ENCODE measurements at regions not wholly inside any gene's neighbourhood (a gene's known extent, or its start where the extent isn't known, plus 50 kb on each side); places are given as distances from the start of the nearest gene placed in this dataset.

- Histone ChIP-seq H3K36me3 (ENCODE audit: insufficient read depth, low read length, poor library complexity, severe bottlenecking) (no peaks in the 10 kb centered on the region), H3K27ac (ENCODE audit: low read depth, low read length, poor library complexity, severe bottlenecking) (no peak overlapping the region), H3K27me3 (replicated peaks; ENCODE audit: insufficient read depth, low read depth, low read length, poor library complexity) (no peaks in the 10 kb centered on the region), H3K4me1 (ENCODE audit: insufficient read depth, low read length, poor library complexity, severe bottlenecking) (no peaks in the 10 kb centered on the region), H3K4me3 (ENCODE audit: low read depth, low read length, poor library complexity, severe bottlenecking) (no peak overlapping the region), H3K9me3 (ENCODE audit: low read depth, low read length, poor library complexity, severe bottlenecking) (no peaks in the 10 kb centered on the region)
- TF ChIP-seq, protein P1, sequence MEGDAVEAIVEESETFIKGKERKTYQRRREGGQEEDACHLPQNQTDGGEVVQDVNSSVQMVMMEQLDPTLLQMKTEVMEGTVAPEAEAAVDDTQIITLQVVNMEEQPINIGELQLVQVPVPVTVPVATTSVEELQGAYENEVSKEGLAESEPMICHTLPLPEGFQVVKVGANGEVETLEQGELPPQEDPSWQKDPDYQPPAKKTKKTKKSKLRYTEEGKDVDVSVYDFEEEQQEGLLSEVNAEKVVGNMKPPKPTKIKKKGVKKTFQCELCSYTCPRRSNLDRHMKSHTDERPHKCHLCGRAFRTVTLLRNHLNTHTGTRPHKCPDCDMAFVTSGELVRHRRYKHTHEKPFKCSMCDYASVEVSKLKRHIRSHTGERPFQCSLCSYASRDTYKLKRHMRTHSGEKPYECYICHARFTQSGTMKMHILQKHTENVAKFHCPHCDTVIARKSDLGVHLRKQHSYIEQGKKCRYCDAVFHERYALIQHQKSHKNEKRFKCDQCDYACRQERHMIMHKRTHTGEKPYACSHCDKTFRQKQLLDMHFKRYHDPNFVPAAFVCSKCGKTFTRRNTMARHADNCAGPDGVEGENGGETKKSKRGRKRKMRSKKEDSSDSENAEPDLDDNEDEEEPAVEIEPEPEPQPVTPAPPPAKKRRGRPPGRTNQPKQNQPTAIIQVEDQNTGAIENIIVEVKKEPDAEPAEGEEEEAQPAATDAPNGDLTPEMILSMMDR (conservative IDR thresholded peaks at IDR 0.05; ENCODE audit: low read depth, low read length): no peak
- no peak for TF ChIP-seq EZH2 (IDR thresholded peaks at IDR 0.05; ENCODE audit: borderline replicate concordance, low read depth, low read length, poor library complexity, severe bottlenecking)
- CTCF ChIA-PET: no interaction called here
- intact Hi-C loops (cut with micrococcal nuclease; ENCODE audit: unreplicated experiment): no loop called here
- DNase-seq (ENCODE audit: low spot score): no peak
- BruUV-seq (replicated peaks): no TSS peak
- POLR2A ChIA-PET (ENCODE audit: low non-redundant PET): no interaction called here
Measured at GRCh38 chr12:33313476-33313875, 126.1 kb downstream of the SYT10 start.

- no peak overlapping the region for H3K4me3 ChIP-seq (ENCODE audit: low read depth, low read length, poor library complexity, severe bottlenecking)
- no peaks in the 10 kb centered on the region for H3K27me3 ChIP-seq (replicated peaks; ENCODE audit: insufficient read depth, low read depth, low read length, poor library complexity)
- H3K27ac ChIP-seq (ENCODE audit: low read depth, low read length, poor library complexity, severe bottlenecking): no peak overlapping the region
- BruUV-seq (replicated peaks): no TSS peak
- DNase-seq (ENCODE audit: low spot score): no peak
- H3K36me3 ChIP-seq (ENCODE audit: insufficient read depth, low read length, poor library complexity, severe bottlenecking): no peaks in the 10 kb centered on the region
- CTCF ChIA-PET: no interaction called here
- TF ChIP-seq, protein P1 (conservative IDR thresholded peaks at IDR 0.05; ENCODE audit: low read depth, low read length): no peak
- TF ChIP-seq EZH2 (IDR thresholded peaks at IDR 0.05; ENCODE audit: borderline replicate concordance, low read depth, low read length, poor library complexity, severe bottlenecking): no peak
- no peaks in the 10 kb centered on the region for H3K9me3 ChIP-seq (ENCODE audit: low read depth, low read length, poor library complexity, severe bottlenecking)
- POLR2A ChIA-PET (ENCODE audit: low non-redundant PET): no interaction called here
- intact Hi-C loops (cut with micrococcal nuclease; ENCODE audit: unreplicated experiment): no loop called here
- no peaks in the 10 kb centered on the region for H3K4me1 ChIP-seq (ENCODE audit: insufficient read depth, low read length, poor library complexity, severe bottlenecking)
Measured at GRCh38 chr12:33310471-33310870, 129.1 kb downstream of the SYT10 start.

DNA sequence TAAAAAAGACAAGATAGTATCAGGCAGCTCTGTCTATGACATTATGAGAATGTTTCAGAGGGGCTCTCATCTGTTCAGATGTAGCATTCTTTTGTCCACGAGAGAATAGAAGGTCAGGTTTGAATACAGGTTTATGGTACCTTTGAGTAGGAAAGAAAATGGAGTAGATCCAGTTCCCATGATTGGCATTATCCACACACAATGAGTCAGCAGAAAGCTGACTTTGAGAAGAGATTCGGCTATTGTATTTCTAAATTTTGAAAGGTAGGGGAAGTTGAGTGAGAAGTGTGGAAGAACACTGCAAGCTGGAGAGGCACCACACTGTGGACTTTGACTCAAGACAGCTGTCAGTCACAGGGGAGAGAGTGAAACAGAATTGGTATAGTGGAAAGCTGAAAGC is 135.4 kb downstream of the SYT10 start:
- Histone ChIP-seq H3K4me1 (ENCODE audit: insufficient read depth, low read length, poor library complexity, severe bottlenecking) (no peaks in the 10 kb centered on the region), H3K4me3 (ENCODE audit: low read depth, low read length, poor library complexity, severe bottlenecking) (no peak overlapping the region), H3K27me3 (replicated peaks; ENCODE audit: insufficient read depth, low read depth, low read length, poor library complexity) (no peaks in the 10 kb centered on the region), H3K9me3 (ENCODE audit: low read depth, low read length, poor library complexity, severe bottlenecking) (no peaks in the 10 kb centered on the region), H3K27ac (ENCODE audit: low read depth, low read length, poor library complexity, severe bottlenecking) (no peak overlapping the region), H3K36me3 (ENCODE audit: insufficient read depth, low read length, poor library complexity, severe bottlenecking) (no peaks in the 10 kb centered on the region)
- TF ChIP-seq, protein P1 (conservative IDR thresholded peaks at IDR 0.05; ENCODE audit: low read depth, low read length): no peak
- TF ChIP-seq EZH2 (IDR thresholded peaks at IDR 0.05; ENCODE audit: borderline replicate concordance, low read depth, low read length, poor library complexity, severe bottlenecking): no peak
- ChIA-PET POLR2A (ENCODE audit: low non-redundant PET) (no interaction called here), CTCF (no interaction called here)
- no TSS peak for BruUV-seq (replicated peaks)
- intact Hi-C loops (cut with micrococcal nuclease; ENCODE audit: unreplicated experiment): no loop called here
- DNase-seq (ENCODE audit: low spot score): no peak

Data from A673 (cell line).